GM12878 (cell line): ENCODE measurements at regions not wholly inside any gene's neighbourhood (a gene's known extent, or its start where the extent isn't known, plus 50 kb on each side); places are given as distances from the start of the nearest gene placed in this dataset.

Experiments used
- ATAC-seq: fragments of 200-7000 bp; cut with Tn5 transposase; 3 replicates; pipeline ENCODE4 v1.9.1; 2020; ENCODE audit warnings: mild to moderate bottlenecking, moderate library complexity
- BruUV-seq: library from RNA; stranded (reverse); fragments of 400-500 nt; replicated peaks from 2 replicates; lab custom pipeline; 2021; lab: Mats Ljungman, UMichigan
- CTCF ChIA-PET: fragments of 300-600 bp; sonication (Branson Sonifier 250); formaldehyde crosslinking; extraction: SDS; loops from one replicate; lab custom pipeline; 2021; ENCODE audit warnings: inconsistent platforms; lab: Yijun Ruan, JAX
- POLR2A ChIA-PET: fragments of 350-600 bp; formaldehyde crosslinking; extraction: SDS; loops from one replicate; lab custom pipeline; 2021; ENCODE audit warnings: inconsistent platforms; lab: Charles Lee
- RAD21 ChIA-PET: fragments of 300-600 bp; sonication (Branson Sonifier 250); formaldehyde crosslinking; loops from one replicate; lab custom pipeline; 2023; ENCODE audit warnings: antibody characterized with exemption; ENCODE audit not compliant: unreplicated experiment; lab: Charles Lee
- SMC1A ChIA-PET: fragments of 300-600 bp; sonication (Branson Sonifier 250); formaldehyde crosslinking; loops from one replicate; lab custom pipeline; 2023; ENCODE audit not compliant: unreplicated experiment, uncharacterized antibody; lab: Charles Lee
- DNase-seq: peaks from one replicate; pipeline ENCODE4 v3.0.0-alpha.2; 2011; ENCODE audit warnings: low read depth, low spot score
- FAIRE-seq: peaks from 3 replicates; lab custom pipeline; 2011; peaks lifted over from hg19 to GRCh38; lab: Jason Lieb, UNC
- H2AFZ ChIP-seq: 2 replicates; pipeline ENCODE4 v1.6.0; 2011; ENCODE audit warnings: low read depth, low read length, control low read depth; ENCODE audit not compliant: control insufficient read depth
- H3K27ac ChIP-seq: 2 replicates; pipeline ENCODE4 v1.5.1; 2011; ENCODE audit warnings: control low read depth; ENCODE audit not compliant: control insufficient read depth, insufficient read depth
- H3K27me3 ChIP-seq, 2 experiments: replicated peaks in 1 of 2; 2 replicates each; pipeline versions ENCODE4 v1.6.0 to v1.6.1; 2011; ENCODE audit warnings: low read length in 1 of 2; ENCODE audit not compliant: control insufficient read depth in 2 of 2, insufficient read depth in 2 of 2
- H3K36me3 ChIP-seq, 2 experiments: 2 replicates each; pipeline ENCODE4 v1.5.1; 2011; ENCODE audit warnings: low read length in 1 of 2; ENCODE audit not compliant: control insufficient read depth in 2 of 2, insufficient read depth in 2 of 2
- H3K4me1 ChIP-seq: 2 replicates; pipeline ENCODE4 v1.6.1; 2011; ENCODE audit warnings: mild to moderate bottlenecking, low read length, moderate library complexity, mixed read lengths; ENCODE audit not compliant: control insufficient read depth, insufficient read depth
- H3K4me2 ChIP-seq: 2 replicates; pipeline ENCODE4 v1.6.0; 2011; ENCODE audit warnings: control low read depth; ENCODE audit not compliant: control insufficient read depth, insufficient read depth
- H3K4me3 ChIP-seq: fragments of 200-600 bp; sonication (generic); 2 replicates; pipeline ENCODE4 v1.5.1; 2016
- H3K79me2 ChIP-seq: 2 replicates; pipeline ENCODE4 v1.6.0; 2011; ENCODE audit warnings: low read length; ENCODE audit not compliant: control insufficient read depth, insufficient read depth
- H3K9ac ChIP-seq: 2 replicates; pipeline ENCODE4 v1.8.0; 2011; ENCODE audit warnings: low read length, control low read depth, mixed read lengths; ENCODE audit not compliant: control insufficient read depth, insufficient read depth
- H3K9me3 ChIP-seq: replicated peaks from 3 replicates; pipeline ENCODE4 v1.5.1; 2011; ENCODE audit warnings: mild to moderate bottlenecking, low read length; ENCODE audit not compliant: control insufficient read depth, insufficient read depth
- H4K20me1 ChIP-seq: 2 replicates; pipeline ENCODE4 v1.6.0; 2011; ENCODE audit not compliant: control insufficient read depth, insufficient read depth
- CBX5 ChIP-seq: sonication (generic); IDR thresholded peaks from 2 replicates; pipeline ENCODE4 v1.6.1; 2016; ENCODE audit warnings: low read depth, moderate library complexity, mild to moderate bottlenecking, inconsistent platforms
- ETV6 ChIP-seq, 2 experiments: fragments of 450-650 bp in 1 of 2; IDR thresholded peaks in 1 of 2; conservative IDR thresholded peaks in 1 of 2; 2 replicates each; pipeline ENCODE4 v1.6.1; 2014; ENCODE audit warnings: antibody characterized with exemption in 1 of 2, borderline replicate concordance in 1 of 2, low read depth in 1 of 2, mild to moderate bottlenecking in 1 of 2, moderate library complexity in 1 of 2
- IKZF1 ChIP-seq: fragments of 450-650 bp; conservative IDR thresholded peaks from 2 replicates; pipeline ENCODE4 v1.6.1; 2017; ENCODE audit warnings: antibody characterized with exemption, mild to moderate bottlenecking
- IKZF2 ChIP-seq, 2 experiments: fragments of 450-650 bp; IDR thresholded peaks; 2 replicates each; pipeline ENCODE4 v1.6.1; 2017; ENCODE audit warnings: mild to moderate bottlenecking in 2 of 2, moderate library complexity in 2 of 2
- MTA2 ChIP-seq: fragments of 450-650 bp; IDR thresholded peaks from 2 replicates; pipeline ENCODE4 v1.6.1; 2016; ENCODE audit warnings: low read depth, mild to moderate bottlenecking, moderate library complexity
- RAD21 ChIP-seq: IDR thresholded peaks from 2 replicates; pipeline ENCODE4 v1.6.1; 2011; ENCODE audit warnings: mild to moderate bottlenecking, low read depth, low read length, moderate library complexity; ENCODE audit not compliant: insufficient read depth
- WGBS: methylation state at CpG from one replicate; pipeline ENCODE4 v1.1.6; 2016; ENCODE audit warnings: low lambda C conversion rate; ENCODE audit not compliant: insufficient replicate concordance, insufficient coverage; ENCODE audit errors: missing lambda C conversion rate; 5-methylcytosine and 5-hydroxymethylcytosine counted together
- in situ Hi-C: fragments of 300-500 bp; cut with MboI; formaldehyde crosslinking; loops from 9 replicates; pipeline ENCODE4 v1.14.3; 2018; ENCODE audit warnings: mixed read lengths
- intact Hi-C: fragments of 100-400 bp; cut with micrococcal nuclease; formaldehyde crosslinking; loops from one replicate; pipeline ENCODE4 v1.14.2; 2022; ENCODE audit not compliant: unreplicated experiment
- TF ChIP-seq, protein P1 (sequence below): IDR thresholded peaks from 2 replicates; pipeline ENCODE4 v1.6.1; 2012; ENCODE audit warnings: improper control_type of control experiment, low read depth, low read length; ENCODE audit not compliant: insufficient replicate concordance

DNA sequence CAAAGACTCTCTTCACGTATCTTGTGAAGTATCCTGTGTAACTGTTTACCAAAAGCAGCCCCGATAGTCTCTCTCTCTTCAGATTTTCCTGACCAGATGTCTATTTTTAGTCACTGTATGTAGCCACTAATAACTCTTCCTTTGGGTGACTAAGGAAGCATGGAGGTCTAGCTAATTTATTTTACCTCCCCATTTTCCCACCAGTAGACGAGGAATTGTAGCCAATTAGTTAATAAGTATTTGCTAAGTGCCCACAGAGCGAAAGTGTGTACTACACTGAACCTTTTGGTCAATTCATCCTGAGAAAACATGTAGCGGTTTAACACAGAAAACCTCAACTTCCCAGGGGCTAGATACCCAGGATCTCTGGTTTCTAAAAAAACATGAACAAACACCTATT is 180.6 kb downstream of the TBX18 start:
- TF ChIP-seq ETV6 (conservative IDR thresholded peaks at IDR 0.05 in 1 of 2, IDR thresholded peaks at IDR 0.05 in 1 of 2; ENCODE audit: borderline replicate concordance in 1 of 2, low read depth in 1 of 2) (no peak), IKZF2 (IDR thresholded peaks at IDR 0.05) (peak; percentile 63 to 71; a peak in 3 of 4 replicates), CBX5 (no peak), MTA2 (peak; percentile 63), IKZF1 (0 out of 2 replicates have a peak, but pooled peaks have one; percentile 24), RAD21 (no peak)
- TF ChIP-seq, protein P1, sequence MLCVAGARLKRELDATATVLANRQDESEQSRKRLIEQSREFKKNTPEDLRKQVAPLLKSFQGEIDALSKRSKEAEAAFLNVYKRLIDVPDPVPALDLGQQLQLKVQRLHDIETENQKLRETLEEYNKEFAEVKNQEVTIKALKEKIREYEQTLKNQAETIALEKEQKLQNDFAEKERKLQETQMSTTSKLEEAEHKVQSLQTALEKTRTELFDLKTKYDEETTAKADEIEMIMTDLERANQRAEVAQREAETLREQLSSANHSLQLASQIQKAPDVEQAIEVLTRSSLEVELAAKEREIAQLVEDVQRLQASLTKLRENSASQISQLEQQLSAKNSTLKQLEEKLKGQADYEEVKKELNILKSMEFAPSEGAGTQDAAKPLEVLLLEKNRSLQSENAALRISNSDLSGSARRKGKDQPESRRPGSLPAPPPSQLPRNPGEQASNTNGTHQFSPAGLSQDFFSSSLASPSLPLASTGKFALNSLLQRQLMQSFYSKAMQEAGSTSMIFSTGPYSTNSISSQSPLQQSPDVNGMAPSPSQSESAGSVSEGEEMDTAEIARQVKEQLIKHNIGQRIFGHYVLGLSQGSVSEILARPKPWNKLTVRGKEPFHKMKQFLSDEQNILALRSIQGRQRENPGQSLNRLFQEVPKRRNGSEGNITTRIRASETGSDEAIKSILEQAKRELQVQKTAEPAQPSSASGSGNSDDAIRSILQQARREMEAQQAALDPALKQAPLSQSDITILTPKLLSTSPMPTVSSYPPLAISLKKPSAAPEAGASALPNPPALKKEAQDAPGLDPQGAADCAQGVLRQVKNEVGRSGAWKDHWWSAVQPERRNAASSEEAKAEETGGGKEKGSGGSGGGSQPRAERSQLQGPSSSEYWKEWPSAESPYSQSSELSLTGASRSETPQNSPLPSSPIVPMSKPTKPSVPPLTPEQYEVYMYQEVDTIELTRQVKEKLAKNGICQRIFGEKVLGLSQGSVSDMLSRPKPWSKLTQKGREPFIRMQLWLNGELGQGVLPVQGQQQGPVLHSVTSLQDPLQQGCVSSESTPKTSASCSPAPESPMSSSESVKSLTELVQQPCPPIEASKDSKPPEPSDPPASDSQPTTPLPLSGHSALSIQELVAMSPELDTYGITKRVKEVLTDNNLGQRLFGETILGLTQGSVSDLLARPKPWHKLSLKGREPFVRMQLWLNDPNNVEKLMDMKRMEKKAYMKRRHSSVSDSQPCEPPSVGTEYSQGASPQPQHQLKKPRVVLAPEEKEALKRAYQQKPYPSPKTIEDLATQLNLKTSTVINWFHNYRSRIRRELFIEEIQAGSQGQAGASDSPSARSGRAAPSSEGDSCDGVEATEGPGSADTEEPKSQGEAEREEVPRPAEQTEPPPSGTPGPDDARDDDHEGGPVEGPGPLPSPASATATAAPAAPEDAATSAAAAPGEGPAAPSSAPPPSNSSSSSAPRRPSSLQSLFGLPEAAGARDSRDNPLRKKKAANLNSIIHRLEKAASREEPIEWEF, result peak; percentile 39
- H3K27ac ChIP-seq, result no peak overlapping the region
- no peaks in the 10 kb centered on the region for H3K79me2 ChIP-seq
- in situ Hi-C loops, result no loop called here
- no peak for ATAC-seq
- ChIA-PET RAD21 (interaction anchor here (0.6 to 2.7 kb wide), 3 partner anchors 9 to 250 kb away, joined by 3 to 7 read pairs (median 4); no protein-coding TSS in a partner anchor), POLR2A (no interaction called here), SMC1A (interaction anchor here (1.0 to 1.6 kb wide), 10 partner anchors 8 to 161 kb away, joined by 3 to 6 read pairs (median 4); no protein-coding TSS in a partner anchor), CTCF (interaction anchor here (1.0 to 1.4 kb wide), 4 partner anchors 8 to 158 kb away, joined by 3 to 7 read pairs (median 3); no protein-coding TSS in a partner anchor)
- no peak overlapping the region for H3K4me2 ChIP-seq
- no peak for DNase-seq
- no peak overlapping the region for H3K9ac ChIP-seq
- H2AFZ ChIP-seq, result no peak overlapping the region
- H4K20me1 ChIP-seq, result no peaks in the 10 kb centered on the region
- WGBS, result 15% methylated on average over 5 of the region's 5 CpGs
- H3K4me3 ChIP-seq, result no peak overlapping the region
- H3K27me3 ChIP-seq, result no peaks in the 10 kb centered on the region; a peak in 1 of 4 replicates
- FAIRE-seq, result no peak
- no TSS peak for BruUV-seq
- H3K9me3 ChIP-seq, result peaks cover 1% of the 10 kb centered on the region; the same call in 1 of the 3 replicates
- no peaks in the 10 kb centered on the region for H3K36me3 ChIP-seq
- H3K4me1 ChIP-seq, result no peaks in the 10 kb centered on the region
- intact Hi-C loops, result loop anchor here (1.0 to 5.0 kb wide), 3 partner anchors 8 to 94 kb away; no protein-coding TSS in a partner anchor
